ENCODE measurements at regions not wholly inside any gene's neighbourhood (a gene's known extent, or its start where the extent isn't known, plus 50 kb on each side); places are given as distances from the start of the nearest gene placed in this dataset.

GRCh38 chr4:185888676-185889075 lies 76.7 kb upstream of the SORBS2 start:
- Histone ChIP-seq H3K4me1 (ENCODE audit: control insufficient read depth in 2 of 2, insufficient read depth in 2 of 2, low read length in 2 of 2) (no peaks in the 10 kb centered on the region), H3K4me2 (replicated peaks; ENCODE audit: low read depth, low read length, poor library complexity, severe bottlenecking) (no peak overlapping the region), H2AFZ (ENCODE audit: insufficient read depth, low read depth, low read length, poor library complexity, severe bottlenecking) (no peak overlapping the region), H3K9me3 (ENCODE audit: control extremely low read depth in 1 of 3, control insufficient read depth in 2 of 3, insufficient read depth in 1 of 3, low read length in 2 of 3) (peaks cover 0 to 12% (median 3%) of the 10 kb centered on the region in 3 donors), H3K9ac (ENCODE audit: low read length) (no peak overlapping the region), H3K27ac (ENCODE audit: low read length in 2 of 2) (no peak overlapping the region), H3K79me2 (ENCODE audit: control insufficient read depth, insufficient read depth, low read length) (no peaks in the 10 kb centered on the region), H4K20me1 (ENCODE audit: control insufficient read depth, insufficient read depth, low read length, poor library complexity, severe bottlenecking) (no peaks in the 10 kb centered on the region), H3K4me3 (ENCODE audit: control extremely low read depth in 1 of 5, extremely low read depth in 1 of 5, insufficient read depth in 1 of 5, low read depth in 2 of 5, low read length in 4 of 5) (no peak overlapping the region), H3K27me3 (replicated peaks in 1 of 4; ENCODE audit: control extremely low read depth in 1 of 4, control insufficient read depth in 3 of 4, insufficient read depth in 4 of 4, low read length in 3 of 4) (peaks cover 0 to 3% (median 1%) of the 10 kb centered on the region in 4 experiments), H3K36me3 (replicated peaks in 1 of 2; ENCODE audit: control extremely low read depth in 1 of 2, control insufficient read depth in 1 of 2, extremely low read depth in 1 of 2, insufficient read depth in 2 of 2, low read length in 1 of 2) (no peaks in the 10 kb centered on the region)
- no peak overlapping the region for H3K27ac Mint-ChIP-seq
- H3K9me3 Mint-ChIP-seq (ENCODE audit: insufficient read depth), result peaks cover 2% of the 10 kb centered on the region
- ChIA-PET POLR2A (no interaction called here), CTCF (no interaction called here)
- 96% methylated on average over 6 of the region's 7 CpGs for WGBS (ENCODE audit: insufficient coverage)
- intact Hi-C loops (cut with micrococcal nuclease), result no loop called here
- H3K27me3 Mint-ChIP-seq, result peaks cover 18% of the 10 kb centered on the region
- peaks cover 3% of the 10 kb centered on the region for H3K4me1 Mint-ChIP-seq
- DNase-seq (no peak), ATAC-seq (ENCODE audit: low read depth) (no peak)
- TF ChIP-seq CTCF (IDR thresholded peaks at IDR 0.05) (no peak), EZH2 (IDR thresholded peaks at IDR 0.05; ENCODE audit: borderline replicate concordance, insufficient read depth, low read depth, low read length, poor library complexity, severe bottlenecking) (no peak)
- H3K4me3 Mint-ChIP-seq, result no peak overlapping the region

GRCh38 chr4:185889585-185889984 lies 77.6 kb upstream of the SORBS2 start:
- WGBS (ENCODE audit: insufficient coverage), result no CpG with 5 or more reads among the region's 4 CpGs

More at GRCh38 chr4:185889585-185889984, 77.6 kb upstream of the SORBS2 start:
- no peak for TF ChIP-seq CTCF (IDR thresholded peaks at IDR 0.05)
- H3K4me1 ChIP-seq (ENCODE audit: control insufficient read depth in 2 of 2, insufficient read depth in 2 of 2, low read length in 2 of 2), result no peaks in the 10 kb centered on the region
- Mint-ChIP-seq H3K4me3 (no peak overlapping the region), H3K9me3 (ENCODE audit: insufficient read depth) (peaks cover 2% of the 10 kb centered on the region), H3K27me3 (peaks cover 22% of the 10 kb centered on the region), H3K4me1 (peaks cover 3% of the 10 kb centered on the region), H3K27ac (no peak overlapping the region)
- H3K9me3 ChIP-seq (ENCODE audit: control extremely low read depth in 1 of 3, control insufficient read depth in 2 of 3, insufficient read depth in 1 of 3, low read length in 2 of 3), result peaks cover 0 to 12% (median 3%) of the 10 kb centered on the region in 3 donors
- H2AFZ ChIP-seq (ENCODE audit: insufficient read depth, low read depth, low read length, poor library complexity, severe bottlenecking), result no peak overlapping the region
- no peak for ATAC-seq (ENCODE audit: low read depth)
- no peak overlapping the region for H3K4me2 ChIP-seq (replicated peaks; ENCODE audit: low read depth, low read length, poor library complexity, severe bottlenecking)
- H4K20me1 ChIP-seq (ENCODE audit: control insufficient read depth, insufficient read depth, low read length, poor library complexity, severe bottlenecking), result no peaks in the 10 kb centered on the region
- intact Hi-C loops (cut with micrococcal nuclease), result no loop called here
- no peak overlapping the region for H3K9ac ChIP-seq (ENCODE audit: low read length)
- no peak overlapping the region for H3K27ac ChIP-seq (ENCODE audit: low read length in 2 of 2)
- DNase-seq, result no peak
- no peaks in the 10 kb centered on the region for H3K36me3 ChIP-seq (replicated peaks in 1 of 2; ENCODE audit: control extremely low read depth in 1 of 2, control insufficient read depth in 1 of 2, extremely low read depth in 1 of 2, insufficient read depth in 2 of 2, low read length in 1 of 2)
- ChIA-PET CTCF (no interaction called here), POLR2A (no interaction called here)
- no peaks in the 10 kb centered on the region for H3K79me2 ChIP-seq (ENCODE audit: control insufficient read depth, insufficient read depth, low read length)
- peaks cover 0 to 3% (median 1%) of the 10 kb centered on the region in 4 experiments for H3K27me3 ChIP-seq (replicated peaks in 1 of 4; ENCODE audit: control extremely low read depth in 1 of 4, control insufficient read depth in 3 of 4, insufficient read depth in 4 of 4, low read length in 3 of 4)
- H3K4me3 ChIP-seq (ENCODE audit: control extremely low read depth in 1 of 5, extremely low read depth in 1 of 5, insufficient read depth in 1 of 5, low read depth in 2 of 5, low read length in 4 of 5), result no peak overlapping the region
